Erythroblast (primary cell): ENCODE measurements at regions not wholly inside any gene's neighbourhood (a gene's known extent, or its start where the extent isn't known, plus 50 kb on each side); places are given as distances from the start of the nearest gene placed in this dataset.
"Not testable (repeated sequence)": the region's sequence is repeated elsewhere in the genome, so short reads cannot be mapped to it uniquely, and the experiment has no call there.

ENCODE experiments used
- GATA1 ChIP-seq: IDR thresholded peaks from 2 replicates; pipeline ENCODE4 v1.6.1; 2011; ENCODE audit warnings: low read depth, mild to moderate bottlenecking, control low read depth, low read length, moderate library complexity
- POLR2A ChIP-seq: IDR thresholded peaks from 2 replicates; pipeline ENCODE4 v1.6.1; 2011; ENCODE audit warnings: mild to moderate bottlenecking, low read length

DNA sequence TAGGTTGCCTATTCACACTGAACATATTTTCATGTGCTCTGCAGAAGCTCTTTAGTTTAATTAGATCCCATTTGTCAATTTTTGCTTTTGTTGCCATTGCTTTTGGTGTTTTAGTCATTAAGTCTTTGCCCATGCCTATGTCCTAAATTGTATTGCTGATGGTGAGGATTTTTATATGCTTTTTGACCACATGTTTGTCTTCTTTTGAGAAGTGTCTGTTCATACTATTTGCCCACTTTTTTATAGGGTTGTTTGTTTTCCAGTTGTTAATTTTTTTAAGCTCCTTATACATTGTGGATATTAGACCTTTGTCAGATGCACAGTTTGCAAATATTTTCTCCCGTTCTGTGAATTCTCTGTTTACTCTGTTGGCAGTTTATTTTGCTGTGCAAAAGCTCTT, 84.5 kb upstream of the LRIF1 start:
- not testable (repeated sequence) for TF ChIP-seq POLR2A, GATA1
